NCI-H748 (cell line): ENCODE measurements at regions not wholly inside any gene's neighbourhood (a gene's known extent, or its start where the extent isn't known, plus 50 kb on each side); places are given as distances from the start of the nearest gene placed in this dataset.

Source experiments
- DNase-seq: peaks from one replicate; lab custom pipeline; 2025; ENCODE audit not compliant: unreplicated experiment; lab: John Stamatoyannopoulos, UW

DNA sequence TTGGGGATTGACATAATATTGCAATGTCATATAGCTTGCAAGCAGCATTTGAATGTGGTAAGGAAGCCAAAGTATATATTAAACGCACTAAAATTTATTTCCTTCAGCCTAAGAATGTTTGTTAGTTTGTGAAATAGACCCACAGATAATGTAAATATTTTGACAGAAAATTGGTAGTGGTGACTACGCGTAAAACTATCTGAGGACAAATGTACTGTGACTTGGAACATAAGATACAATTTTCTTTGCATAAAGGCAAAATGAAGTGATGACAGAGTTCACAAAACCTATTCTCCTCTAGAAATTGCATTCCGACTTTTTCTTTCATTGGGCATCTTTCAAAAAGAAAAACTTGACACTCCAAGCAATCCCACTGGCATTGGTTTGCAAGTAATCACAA is 411.1 kb upstream of the LRATD1 start:
- DNase-seq = no peak

GRCh38 chr2:14223576-14223975 is 408.9 kb upstream of the LRATD1 start:
- DNase-seq = no peak

GRCh38 chr2:14231391-14231898 is 401.1 kb upstream of the LRATD1 start:
- DNase-seq = no peak

GRCh38 chr2:14232217-14232616 is 400.3 kb upstream of the LRATD1 start:
- DNase-seq = no peak

GRCh38 chr2:14234911-14235310 is 397.6 kb upstream of the LRATD1 start:
- DNase-seq = no peak

DNA sequence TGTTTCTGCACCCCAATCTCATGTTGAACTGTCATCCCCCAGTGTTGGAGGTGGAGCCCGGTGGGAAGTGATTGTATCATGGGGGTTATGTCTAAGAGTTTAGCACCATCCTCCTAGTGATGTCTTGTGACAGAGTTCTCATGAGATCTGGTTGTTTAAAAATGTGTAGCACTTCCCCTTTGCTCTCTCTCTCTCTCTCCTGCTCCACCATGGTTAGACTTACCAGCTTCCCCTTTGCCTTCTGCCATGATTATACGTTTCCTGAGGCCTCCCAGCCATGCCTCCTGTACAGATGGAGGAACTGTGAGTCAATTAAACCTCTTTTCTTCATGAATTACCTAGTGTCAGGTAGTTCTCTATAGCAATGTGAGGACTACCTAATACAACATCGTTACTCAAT is 396.9 kb upstream of the LRATD1 start:
- no peak for DNase-seq

- DNase-seq = no peak
Observed at GRCh38 chr2:14237902-14238301, 394.6 kb upstream of the LRATD1 start.

DNA sequence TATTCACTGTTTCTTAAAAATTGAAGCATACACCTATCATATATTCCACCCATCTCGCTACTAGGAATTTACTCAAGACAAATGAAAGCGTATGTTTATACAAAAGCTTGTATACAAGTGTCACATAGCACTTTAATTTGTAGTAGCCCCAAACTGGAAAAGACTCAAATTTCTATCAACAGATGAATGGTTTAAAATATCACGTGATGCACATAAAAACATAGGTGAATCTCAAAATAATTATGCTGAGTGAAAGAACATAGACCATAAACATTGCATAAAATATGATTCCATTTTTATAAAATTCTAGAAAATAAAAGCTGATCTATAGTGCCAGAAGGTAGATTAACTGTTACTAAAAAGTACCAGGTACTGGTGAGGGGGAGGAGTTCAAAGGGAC is 392.9 kb upstream of the LRATD1 start:
- no peak for DNase-seq

DNA sequence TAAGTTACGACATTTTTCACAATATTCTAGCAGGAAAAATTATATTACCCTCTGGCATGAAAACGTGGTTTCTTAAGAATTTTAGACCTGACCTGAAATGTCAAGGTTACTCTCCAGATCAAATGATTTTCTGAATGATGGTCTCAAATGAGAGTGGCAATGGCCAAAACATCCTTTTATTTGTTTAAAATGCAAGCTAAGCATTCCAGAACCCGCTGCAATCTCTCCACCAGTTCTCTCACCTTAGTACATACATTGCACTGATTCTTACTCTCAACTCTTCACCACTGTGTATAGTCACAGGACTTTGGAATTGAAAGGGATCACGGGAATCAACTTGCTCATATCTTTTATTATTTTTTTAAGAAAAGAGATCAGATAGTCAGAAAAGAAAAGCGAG is 391.6 kb upstream of the LRATD1 start:
- DNase-seq = no peak

DNA sequence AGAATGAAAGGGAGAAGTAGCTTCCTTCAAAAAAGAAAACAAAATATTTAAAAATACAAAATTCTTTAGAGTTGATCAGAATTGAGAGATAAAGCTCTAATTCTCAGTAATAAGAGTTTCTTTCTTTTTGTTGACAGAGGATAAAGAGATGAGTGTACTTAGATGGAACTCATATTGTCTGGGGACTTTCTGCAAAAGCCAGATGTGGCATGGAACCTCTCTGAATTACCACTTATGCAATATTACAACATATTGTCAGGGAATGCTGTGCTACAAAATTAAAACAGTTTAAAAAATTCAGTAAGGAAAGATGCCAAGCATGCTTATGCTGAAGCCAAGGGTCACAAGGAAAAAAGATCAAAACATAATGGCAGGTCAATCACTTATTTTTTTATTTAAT is 386.6 kb upstream of the LRATD1 start:
- no peak for DNase-seq

DNA sequence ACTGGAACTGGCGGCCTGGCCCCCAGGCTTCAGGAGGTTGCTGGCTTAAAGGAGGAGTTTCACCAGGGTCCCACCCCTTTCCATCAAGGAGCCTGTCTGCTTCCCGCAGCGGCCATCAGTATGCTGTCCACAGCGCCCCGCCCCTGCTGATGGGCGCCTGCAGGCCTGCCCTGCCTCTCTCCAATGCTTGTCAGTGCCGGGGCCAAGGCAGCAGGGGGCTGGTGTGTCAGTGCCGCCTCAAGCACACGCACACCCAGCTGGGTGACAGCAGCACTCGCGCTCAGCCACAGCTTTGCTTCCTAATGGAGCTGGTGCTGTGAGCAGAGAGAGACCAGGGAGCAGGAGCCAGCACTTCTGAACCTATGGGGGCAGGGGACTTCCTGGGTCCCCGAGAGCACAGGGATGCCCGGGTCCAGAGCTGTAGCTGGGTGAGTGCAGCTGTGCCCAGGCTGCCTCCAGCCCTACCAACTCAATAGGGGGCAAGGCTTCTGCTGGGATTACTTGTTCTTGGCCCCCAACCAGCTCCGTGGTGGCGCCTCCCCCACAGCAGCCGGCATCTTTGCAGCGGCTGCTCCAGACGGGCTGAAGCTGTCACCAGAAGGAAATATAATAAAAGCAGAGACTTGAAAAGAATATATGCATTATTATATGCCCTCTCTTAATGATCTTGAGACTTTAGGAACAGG is 377.2 kb upstream of the LRATD1 start:
- DNase-seq = no peak

- DNase-seq = no peak
Observed at GRCh38 chr2:14256890-14257289, 375.6 kb upstream of the LRATD1 start.

DNA sequence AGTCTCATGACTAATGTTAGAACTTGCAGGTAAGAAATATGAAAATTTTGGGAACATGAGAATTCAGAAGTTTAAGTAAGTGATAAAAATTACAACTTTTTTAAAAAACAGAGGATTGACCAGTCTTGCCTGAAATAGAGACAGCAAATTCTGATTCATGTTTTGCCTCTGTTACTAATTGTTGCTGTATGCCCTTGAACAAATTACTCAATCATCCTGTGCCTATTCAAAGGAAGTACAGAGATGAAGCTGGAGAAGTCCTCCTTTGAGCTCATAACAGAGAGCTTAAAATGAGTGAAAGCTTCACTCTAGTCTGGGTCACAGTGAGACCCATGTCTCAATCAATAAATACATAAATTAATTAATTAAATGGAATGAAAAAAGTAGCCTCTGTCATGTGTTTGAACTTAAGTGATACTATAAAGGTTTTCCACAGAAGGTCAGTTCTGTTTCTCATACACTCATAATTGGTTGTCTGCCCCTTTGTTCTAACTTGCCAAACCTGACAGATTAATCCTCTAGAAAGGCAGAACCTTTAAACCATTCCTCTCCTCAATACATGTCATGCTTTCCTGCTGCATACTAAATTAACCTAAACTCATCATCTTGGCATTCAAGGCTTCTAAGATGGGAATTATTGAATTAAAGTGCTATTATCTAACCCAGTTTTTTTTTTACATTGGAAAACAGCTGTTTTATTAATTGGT is 374.6 kb upstream of the LRATD1 start:
- DNase-seq = no peak

GRCh38 chr2:14261771-14262170 is 370.7 kb upstream of the LRATD1 start:
- no peak for DNase-seq

DNA sequence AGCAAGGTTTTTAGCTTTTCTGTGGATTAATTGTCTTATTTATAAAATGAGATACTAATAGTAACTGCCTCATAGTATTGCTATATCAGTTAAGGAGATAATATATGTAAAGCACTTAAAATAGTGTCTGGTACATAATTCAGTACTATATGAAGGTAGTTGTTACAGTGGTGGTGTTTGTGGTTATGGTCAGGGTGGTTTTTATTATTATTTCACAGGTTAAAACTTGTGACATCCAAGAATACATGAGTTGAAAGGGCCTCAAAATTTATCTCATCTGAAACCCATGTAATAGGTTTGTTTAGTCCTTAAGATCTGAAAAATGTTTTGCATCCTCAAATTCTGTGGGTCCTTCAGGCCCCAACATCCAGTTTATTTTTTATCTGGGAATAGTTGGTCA is 369.5 kb upstream of the LRATD1 start:
- no peak for DNase-seq

DNA sequence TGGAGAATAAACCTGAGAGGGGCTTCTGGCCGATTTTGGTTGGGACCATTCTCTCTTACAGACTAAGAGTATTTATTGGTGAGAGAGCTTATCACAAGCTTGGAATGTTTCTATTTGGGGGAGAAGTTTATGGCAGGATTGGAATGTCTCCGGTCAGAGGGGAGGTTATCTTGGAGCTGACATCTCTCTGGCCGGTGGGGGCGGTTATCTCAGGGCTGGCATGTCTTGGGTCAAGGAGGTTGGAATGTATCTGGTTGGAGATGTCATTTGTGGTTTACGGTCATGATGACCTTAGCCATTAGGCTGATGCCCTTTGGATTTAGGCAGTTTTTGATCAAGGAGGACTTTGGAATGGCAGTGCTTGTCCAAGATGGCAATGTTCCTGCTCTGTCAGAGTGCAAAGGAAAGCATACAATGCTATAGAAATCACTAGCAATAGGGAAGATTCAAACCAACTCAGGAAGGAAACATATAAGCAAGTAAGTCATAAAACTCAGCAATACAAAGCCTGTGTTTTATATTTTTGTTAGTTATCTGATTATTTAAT is 362.4 kb upstream of the LRATD1 start:
- no peak for DNase-seq

DNA sequence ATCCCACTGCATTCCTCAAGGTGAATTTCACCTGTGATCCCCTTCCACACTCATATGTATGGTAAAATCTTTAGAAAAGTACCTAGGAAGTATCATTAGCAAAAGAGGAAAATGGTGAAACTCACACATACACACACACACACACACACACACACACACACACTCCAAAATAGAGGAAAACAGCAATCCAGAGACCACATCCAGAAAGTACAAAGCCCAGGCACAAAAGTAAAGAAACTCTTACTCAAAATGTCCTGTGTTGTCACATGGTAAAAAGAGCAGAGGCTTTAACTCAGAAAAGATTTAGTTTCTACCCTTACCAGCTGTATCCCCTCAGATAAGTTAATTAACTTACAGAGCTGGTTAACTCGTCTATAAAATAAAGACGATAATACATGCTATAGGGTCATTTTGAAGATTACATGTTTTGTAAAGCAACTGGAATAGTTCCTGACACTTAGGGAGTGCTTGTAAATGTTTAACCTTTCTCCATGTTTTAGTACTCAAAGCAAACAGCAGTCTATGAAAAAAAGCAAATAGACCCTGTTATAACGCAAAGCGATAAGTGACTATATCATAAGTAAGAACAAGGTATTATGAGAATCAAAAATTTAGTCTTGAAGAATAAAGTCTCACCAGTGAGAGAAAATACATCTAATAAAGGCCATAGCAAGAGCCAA is 360.0 kb upstream of the LRATD1 start:
- DNase-seq = no peak

DNA sequence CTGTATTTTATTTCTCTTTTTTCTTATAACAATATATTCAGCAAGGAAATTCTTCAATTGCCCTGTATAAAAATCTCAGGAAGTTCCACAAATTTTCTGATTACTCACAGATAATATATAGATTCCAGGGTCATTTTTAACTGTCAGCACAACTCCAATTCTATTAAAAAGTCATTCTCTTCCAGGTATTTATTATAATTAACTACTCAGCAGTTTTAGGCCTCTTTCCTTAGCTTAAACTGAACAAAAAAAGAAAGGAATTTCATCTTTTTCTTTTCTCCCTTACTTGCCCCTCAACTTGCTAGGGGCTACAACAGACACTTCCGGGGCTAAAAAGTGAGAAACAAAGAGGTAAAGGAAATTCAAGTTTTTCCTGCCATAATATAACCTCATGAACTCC is 358.9 kb upstream of the LRATD1 start:
- DNase-seq = no peak

DNA sequence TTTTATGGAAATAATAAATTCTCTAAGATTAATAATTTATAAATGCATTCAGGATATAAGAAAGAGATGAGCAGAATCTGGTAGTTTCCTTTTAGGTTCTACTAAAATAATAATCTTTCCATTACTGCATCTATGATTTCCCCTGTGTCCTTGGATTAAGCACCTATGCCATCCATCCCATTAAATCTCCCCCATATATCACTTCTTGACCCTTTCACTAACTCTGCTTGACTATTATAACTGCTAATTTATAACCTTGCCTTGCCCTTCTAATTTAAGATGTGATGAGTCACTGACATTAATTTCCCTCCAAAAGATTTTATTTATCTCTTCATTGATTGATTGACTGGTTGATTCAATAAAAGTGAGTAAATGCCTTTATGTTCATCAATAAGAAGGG is 348.3 kb upstream of the LRATD1 start:
- DNase-seq = no peak

GRCh38 chr2:14285812-14286211 is 346.7 kb upstream of the LRATD1 start:
- DNase-seq = peak; percentile 12

DNA sequence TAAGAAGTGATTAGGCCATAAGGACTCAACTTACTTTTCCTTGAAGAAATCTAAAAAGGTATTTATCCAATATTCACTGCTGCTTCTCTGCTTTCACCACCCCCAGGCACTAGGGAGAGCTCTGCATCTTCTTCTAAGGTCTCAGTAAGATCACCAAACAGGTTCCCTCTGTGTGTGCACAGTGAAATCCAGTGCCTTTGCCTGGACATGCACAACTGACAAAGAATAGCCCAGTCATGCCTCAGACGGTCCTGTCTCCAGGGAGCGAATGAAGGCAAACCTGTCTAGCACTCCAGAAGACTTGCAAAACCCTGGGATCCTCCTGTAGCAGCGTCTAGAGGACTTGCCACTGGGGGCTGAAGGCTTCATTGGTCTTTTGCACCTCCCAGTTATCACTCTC is 344.5 kb upstream of the LRATD1 start:
- DNase-seq = peak; percentile 80

DNA sequence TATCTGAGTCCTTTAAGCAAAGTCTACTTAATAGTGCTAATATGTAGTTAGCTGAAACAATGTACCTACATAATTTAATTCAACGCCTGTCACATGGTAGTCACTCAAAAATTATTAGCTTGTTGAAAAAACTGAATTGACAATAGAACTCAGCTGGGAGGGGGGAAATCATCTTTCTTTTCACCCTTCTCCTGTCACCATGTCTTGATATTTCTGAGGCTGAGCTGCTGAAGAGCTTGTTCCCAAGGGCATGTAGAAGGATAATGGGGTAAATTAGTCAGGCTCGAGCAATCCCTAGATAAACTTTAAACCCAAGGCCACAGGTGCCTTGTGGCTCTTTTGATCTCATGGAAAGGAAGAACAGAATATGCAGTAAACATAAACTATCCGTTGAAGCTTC is 339.6 kb upstream of the LRATD1 start:
- no peak for DNase-seq
